K562 (cell line): ENCODE measurements at regions not wholly inside any gene's neighbourhood (a gene's known extent, or its start where the extent isn't known, plus 50 kb on each side); places are given as distances from the start of the nearest gene placed in this dataset.

Experiments
- ATAC-seq: fragments of 200-7000 bp; cut with Tn5 transposase; 3 replicates; pipeline ENCODE4 v1.9.1; 2020; ENCODE audit warnings: moderate library complexity
- BruUV-seq: library from RNA; stranded (reverse); fragments of 400-500 nt; replicated peaks from 2 replicates; lab custom pipeline; 2021; lab: Mats Ljungman, UMichigan
- CTCF ChIA-PET: fragments of 300-600 bp; formaldehyde crosslinking; extraction: SDS; loops from one replicate; lab custom pipeline; 2021; ENCODE audit warnings: low intra/inter-chr PET ratio; lab: Yijun Ruan, JAX
- POLR2A ChIA-PET: fragments of 300-600, 350-650 bp; sonication (Branson Sonifier 250); formaldehyde crosslinking; extraction: SDS; loops from one replicate; lab custom pipeline; 2021; ENCODE audit warnings: antibody characterized with exemption, inconsistent platforms; lab: Yijun Ruan, JAX
- DNase-seq, 4 experiments: peaks; one replicate each; pipeline versions ENCODE4 v3.0.0 to v3.0.0-alpha.2; 2011 to 2018; ENCODE audit warnings: low spot score in 3 of 4, mixed read lengths in 3 of 4; ENCODE audit errors: extremely low read depth in 1 of 4
- FAIRE-seq: peaks from 2 replicates; lab custom pipeline; 2011; peaks lifted over from hg19 to GRCh38; lab: Jason Lieb, UNC
- H2AFZ ChIP-seq: 2 replicates; pipeline ENCODE4 v1.6.0; 2011; ENCODE audit warnings: low read depth, low read length, control low read depth, inconsistent platforms
- H3K27ac ChIP-seq: fragments of 200-600 bp; 3 replicates; pipeline ENCODE4 v1.8.0; 2011; ENCODE audit warnings: low read depth, mild to moderate bottlenecking, control low read depth, inconsistent platforms, low read length, moderate library complexity, mixed read lengths; ENCODE audit errors: extremely low read depth
- H3K27me3 ChIP-seq, 2 experiments: fragments of 300-600 bp in 1 of 2; 2 replicates in 1 of 2; 3 replicates in 1 of 2; pipeline versions ENCODE4 v1.6.0 to v1.8.0; 2011; ENCODE audit warnings: inconsistent platforms in 2 of 2, low read length in 2 of 2, mild to moderate bottlenecking in 1 of 2, mixed read lengths in 1 of 2, moderate library complexity in 1 of 2; ENCODE audit not compliant: control insufficient read depth in 2 of 2, insufficient read depth in 2 of 2
- H3K36me3 ChIP-seq: fragments of 300-600 bp; 3 replicates; pipeline ENCODE4 v1.8.0; 2011; ENCODE audit warnings: mild to moderate bottlenecking, low read length, inconsistent platforms; ENCODE audit not compliant: control insufficient read depth, insufficient read depth
- H3K4me1 ChIP-seq, 2 experiments: fragments of 200-600 bp in 1 of 2; replicated peaks in 1 of 2; 2 replicates in 1 of 2; 3 replicates in 1 of 2; pipeline versions ENCODE4 v1.5.1 to v1.8.0; 2011; ENCODE audit warnings: inconsistent platforms in 2 of 2, low read length in 2 of 2, mild to moderate bottlenecking in 1 of 2, mixed read lengths in 1 of 2, moderate library complexity in 1 of 2; ENCODE audit not compliant: control insufficient read depth in 2 of 2, insufficient read depth in 2 of 2
- H3K4me2 ChIP-seq: 2 replicates; pipeline ENCODE4 v1.6.1; 2011; ENCODE audit warnings: low read length, control low read depth, inconsistent platforms, mixed read lengths; ENCODE audit not compliant: insufficient read depth
- H3K4me3 ChIP-seq: fragments of 200-600 bp; sonication (generic), shearing (Covaris generic); 2 replicates; pipeline ENCODE4 v1.5.1; 2016; ENCODE audit warnings: control low read depth, inconsistent platforms
- H3K79me2 ChIP-seq: fragments of 200-600 bp; 3 replicates; pipeline ENCODE4 v1.8.0; 2011; ENCODE audit warnings: low read length, inconsistent platforms; ENCODE audit not compliant: control insufficient read depth, insufficient read depth
- H3K9ac ChIP-seq, 2 experiments: 2 replicates each; pipeline versions ENCODE4 v1.6.0 to v1.6.1; 2011; ENCODE audit warnings: low read depth in 2 of 2, low read length in 2 of 2, control low read depth in 1 of 2, inconsistent platforms in 1 of 2, mild to moderate bottlenecking in 1 of 2, mixed read lengths in 1 of 2; ENCODE audit not compliant: insufficient read depth in 1 of 2
- H3K9me1 ChIP-seq: one replicate; pipeline ENCODE4 v1.6.0; 2011; ENCODE audit warnings: inconsistent platforms, mild to moderate bottlenecking, low read length, moderate library complexity; ENCODE audit not compliant: control insufficient read depth, insufficient read depth
- H3K9me3 ChIP-seq: replicated peaks from 2 replicates; pipeline ENCODE4 v1.5.1; 2011; ENCODE audit warnings: low read depth, low read length, inconsistent platforms; ENCODE audit not compliant: control insufficient read depth, insufficient read depth
- H4K20me1 ChIP-seq: replicated peaks from 2 replicates; pipeline ENCODE4 v1.6.1; 2011; ENCODE audit warnings: low read length, inconsistent platforms, mixed read lengths; ENCODE audit not compliant: control insufficient read depth, insufficient read depth
- AFF4 ChIP-seq: sonication (generic); formaldehyde crosslinking; IDR thresholded peaks from 2 replicates; pipeline ENCODE4 v1.8.0; 2023; ENCODE audit warnings: mild to moderate bottlenecking, missing genetic modification reagents
- E2F8 ChIP-seq: fragments of 450-650 bp; IDR thresholded peaks from 2 replicates; pipeline ENCODE4 v1.7.1; 2018; ENCODE audit warnings: mild to moderate bottlenecking, low read depth; ENCODE audit not compliant: partially characterized antibody
- KDM1A ChIP-seq, 2 experiments: fragments of 450-650 bp; IDR thresholded peaks; 2 replicates each; pipeline ENCODE4 v1.6.1; 2016; ENCODE audit warnings: mild to moderate bottlenecking in 2 of 2
- MBD1 ChIP-seq: fragments of 250-450 bp; sonication (Bioruptor Pico); IDR thresholded peaks from 2 replicates; pipeline ENCODE4 v1.8.0; 2022; ENCODE audit warnings: inconsistent platforms
- NBN ChIP-seq: fragments of 450-650 bp; IDR thresholded peaks from 2 replicates; pipeline ENCODE4 v1.6.1; 2016; ENCODE audit warnings: low read depth, mild to moderate bottlenecking
- NCOR1 ChIP-seq: fragments of 450-650 bp; IDR thresholded peaks from 2 replicates; pipeline ENCODE4 v1.6.1; 2016; ENCODE audit warnings: mild to moderate bottlenecking, moderate library complexity
- NFXL1 ChIP-seq: fragments of 450-650 bp; formaldehyde crosslinking; IDR thresholded peaks from 2 replicates; pipeline ENCODE4 v1.4.0; 2021; ENCODE audit warnings: mild to moderate bottlenecking
- RFX1 ChIP-seq: fragments of 450-650 bp; IDR thresholded peaks from 2 replicates; pipeline ENCODE4 v1.6.1; 2016; ENCODE audit warnings: mild to moderate bottlenecking, moderate library complexity
- ZNF133 ChIP-seq: fragments of 250-450 bp; sonication (Bioruptor Pico); IDR thresholded peaks from 2 replicates; pipeline ENCODE4 v1.4.0; 2020; ENCODE audit warnings: mild to moderate bottlenecking
- ZNF140 ChIP-seq: fragments of 250-450 bp; sonication (Bioruptor Pico); IDR thresholded peaks from 2 replicates; pipeline ENCODE4 v1.8.0; 2021; ENCODE audit warnings: moderate library complexity, mild to moderate bottlenecking, inconsistent platforms
- ZNF217 ChIP-seq: sonication (generic); formaldehyde crosslinking; IDR thresholded peaks from 2 replicates; pipeline ENCODE4 v1.8.0; 2022; ENCODE audit warnings: mild to moderate bottlenecking, missing genetic modification reagents
- ZNF717 ChIP-seq: fragments of 250-450 bp; sonication (Bioruptor Pico); IDR thresholded peaks from 2 replicates; pipeline ENCODE4 v1.5.0; 2021
- WGBS: fragments of 100-300 bp; shearing (Covaris generic); methylation state at CpG from one replicate; pipeline ENCODE4 v1.1.6; 2016; ENCODE audit warnings: low coverage, mixed read lengths; ENCODE audit not compliant: insufficient coverage; ENCODE audit errors: missing lambda C conversion rate; 5-methylcytosine and 5-hydroxymethylcytosine counted together
- in situ Hi-C: fragments of 300-500 bp; cut with MboI; formaldehyde crosslinking; loops from 4 replicates; pipeline ENCODE4 v1.15.0; 2018; ENCODE audit warnings: inconsistent platforms, mixed read lengths
- intact Hi-C: fragments of 100-400 bp; cut with micrococcal nuclease; formaldehyde crosslinking; loops from 2 replicates; pipeline ENCODE4 v1.14.2; 2022
- TF ChIP-seq, protein P1 (sequence below), 3 experiments: fragments of 200-800 bp in 1 of 3; sonication (Bioruptor generic) in 1 of 3; sonication (generic) in 1 of 3; formaldehyde crosslinking in 1 of 3; IDR thresholded peaks; 2 replicates each; pipeline versions ENCODE4 v1.6.1 to v1.8.0; 2016 to 2022; ENCODE audit warnings: mild to moderate bottlenecking in 2 of 3, missing compliant biosample characterization in 2 of 3, missing genetic modification characterization in 2 of 3, missing genetic modification reagents in 1 of 3

DNA sequence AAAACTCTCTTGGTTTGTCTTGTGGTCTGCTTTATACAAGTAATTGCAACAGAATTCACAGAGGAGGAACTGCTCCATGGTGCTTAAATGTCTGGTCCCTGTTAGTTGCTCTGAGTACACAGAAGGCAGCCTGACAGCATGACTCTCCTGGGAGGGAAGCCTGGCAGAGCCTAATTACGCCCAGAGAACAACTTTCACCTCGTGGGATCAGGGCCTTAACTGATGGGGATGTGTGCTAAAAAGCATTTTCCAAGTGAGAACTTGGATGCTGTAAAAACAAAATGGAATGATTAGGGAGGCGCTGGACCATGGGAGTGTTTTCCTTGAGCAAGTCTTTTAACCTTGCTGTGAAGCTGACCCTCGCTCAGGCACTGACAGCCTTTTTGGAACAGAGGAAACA is 154.0 kb upstream of the TENM4 start (continued):
- TF ChIP-seq, protein P1, sequence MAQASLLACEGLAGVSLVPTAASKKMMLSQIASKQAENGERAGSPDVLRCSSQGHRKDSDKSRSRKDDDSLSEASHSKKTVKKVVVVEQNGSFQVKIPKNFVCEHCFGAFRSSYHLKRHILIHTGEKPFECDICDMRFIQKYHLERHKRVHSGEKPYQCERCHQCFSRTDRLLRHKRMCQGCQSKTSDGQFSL (CRISPR knock-in tag; IDR thresholded peaks at IDR 0.05) = no peak
- TF ChIP-seq, protein P1 (tag; IDR thresholded peaks at IDR 0.05) = no peak

DNA sequence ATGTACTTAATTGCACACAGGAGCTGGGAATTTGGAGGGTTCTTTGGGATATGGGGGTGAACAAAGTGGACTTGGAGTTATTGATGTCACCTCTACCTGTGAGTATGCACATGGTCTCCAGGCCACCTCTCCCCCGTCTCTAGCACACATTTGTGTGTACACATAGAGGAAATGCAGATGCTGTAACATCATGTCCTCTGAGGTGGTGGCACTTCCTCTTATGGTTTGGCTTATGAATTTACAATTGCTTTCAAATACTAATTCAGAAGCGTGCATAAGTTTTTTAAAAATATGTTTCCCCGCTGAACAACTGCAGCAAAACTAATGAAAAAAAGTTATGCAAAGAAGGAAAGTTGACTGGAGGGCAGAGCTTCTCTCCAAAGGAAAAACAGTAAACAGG is 152.0 kb upstream of the TENM4 start:
- Histone ChIP-seq H3K9me1 (no peaks in the 10 kb centered on the region), H3K4me2 (no peak overlapping the region), H3K36me3 (no peaks in the 10 kb centered on the region), H3K4me1 (no peaks in the 10 kb centered on the region), H4K20me1 (no peaks in the 10 kb centered on the region), H3K9me3 (no peaks in the 10 kb centered on the region), H3K27ac (no peak overlapping the region), H3K79me2 (no peaks in the 10 kb centered on the region), H2AFZ (no peak overlapping the region), H3K27me3 (no peaks in the 10 kb centered on the region), H3K9ac (no peak overlapping the region), H3K4me3 (no peak overlapping the region)
- intact Hi-C loops = no loop called here
- no peak for DNase-seq
- ChIA-PET POLR2A (no interaction called here), CTCF (no interaction called here)
- no peak for ATAC-seq
- no peak for FAIRE-seq
- in situ Hi-C loops = no loop called here
- no TSS peak for BruUV-seq
- WGBS = 0% methylated on average over 3 of the region's 3 CpGs
- TF ChIP-seq NCOR1 (no peak), KDM1A (IDR thresholded peaks at IDR 0.05) (no peak), ZNF217 (CRISPR knock-in tag) (no peak), ZNF717 (CRISPR knock-in tag) (no peak), RFX1 (no peak), MBD1 (no peak), ZNF133 (CRISPR knock-in tag) (no peak), NFXL1 (CRISPR knock-in tag) (no peak), E2F8 (no peak), NBN (no peak), ZNF140 (CRISPR knock-in tag) (no peak), AFF4 (CRISPR knock-in tag) (no peak)
